ENCODE measurements at regions not wholly inside any gene's neighbourhood (a gene's known extent, or its start where the extent isn't known, plus 50 kb on each side); places are given as distances from the start of the nearest gene placed in this dataset.

DNA sequence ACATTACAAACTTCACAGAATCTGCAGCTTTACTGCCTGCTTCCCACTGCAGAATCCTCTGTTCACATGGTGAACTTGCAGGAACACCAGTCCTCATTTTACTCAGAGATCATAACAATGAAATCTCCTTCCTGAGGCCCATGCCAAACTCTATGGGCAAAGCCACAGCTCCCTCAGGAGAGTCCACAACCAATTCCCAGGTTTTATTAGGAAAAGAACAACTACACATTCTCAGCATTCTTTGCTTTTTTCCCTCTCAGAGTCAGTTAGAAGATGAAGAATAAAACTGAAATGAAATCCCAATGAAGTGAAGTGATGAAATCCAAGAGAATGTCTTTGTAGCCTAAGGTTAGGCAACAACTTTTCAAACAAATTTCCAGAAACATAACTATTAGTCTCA, 233.7 kb downstream of the DSEL start:
- no peak overlapping the region for H3K4me3 ChIP-seq
- ATAC-seq: no peak

DNA sequence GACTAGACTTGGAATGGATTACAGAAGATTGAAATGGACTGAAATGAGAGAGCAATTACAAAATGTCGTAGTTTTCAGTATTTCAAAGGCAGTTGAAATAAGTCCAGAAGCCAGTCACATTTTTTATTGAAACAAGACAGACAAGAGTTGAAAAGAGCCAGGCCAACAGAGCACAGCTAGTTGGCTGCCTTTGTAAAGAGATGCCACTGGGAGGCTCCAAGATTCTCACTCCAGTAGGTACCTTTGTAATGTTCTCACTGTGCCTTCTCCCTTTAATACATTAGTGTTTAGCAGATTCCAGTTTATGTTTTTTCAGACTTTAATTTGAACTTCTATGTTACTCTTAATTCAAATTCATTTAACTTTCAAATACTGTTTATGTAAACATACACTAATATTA, 234.8 kb downstream of the DSEL start:
- no peak for DNase-seq
- Histone ChIP-seq H3K4me1 (no peaks in the 10 kb centered on the region), H3K9me3 (no peaks in the 10 kb centered on the region), H3K27ac (no peak overlapping the region), H3K27me3 (ENCODE audit: insufficient read depth in 3 of 3, low read length in 2 of 3) (no peaks in the 10 kb centered on the region), H3K36me3 (ENCODE audit: insufficient read depth in 1 of 2, low read depth in 1 of 2) (no peaks in the 10 kb centered on the region), H3K4me3 (no peak overlapping the region)
- TF ChIP-seq, protein P1, sequence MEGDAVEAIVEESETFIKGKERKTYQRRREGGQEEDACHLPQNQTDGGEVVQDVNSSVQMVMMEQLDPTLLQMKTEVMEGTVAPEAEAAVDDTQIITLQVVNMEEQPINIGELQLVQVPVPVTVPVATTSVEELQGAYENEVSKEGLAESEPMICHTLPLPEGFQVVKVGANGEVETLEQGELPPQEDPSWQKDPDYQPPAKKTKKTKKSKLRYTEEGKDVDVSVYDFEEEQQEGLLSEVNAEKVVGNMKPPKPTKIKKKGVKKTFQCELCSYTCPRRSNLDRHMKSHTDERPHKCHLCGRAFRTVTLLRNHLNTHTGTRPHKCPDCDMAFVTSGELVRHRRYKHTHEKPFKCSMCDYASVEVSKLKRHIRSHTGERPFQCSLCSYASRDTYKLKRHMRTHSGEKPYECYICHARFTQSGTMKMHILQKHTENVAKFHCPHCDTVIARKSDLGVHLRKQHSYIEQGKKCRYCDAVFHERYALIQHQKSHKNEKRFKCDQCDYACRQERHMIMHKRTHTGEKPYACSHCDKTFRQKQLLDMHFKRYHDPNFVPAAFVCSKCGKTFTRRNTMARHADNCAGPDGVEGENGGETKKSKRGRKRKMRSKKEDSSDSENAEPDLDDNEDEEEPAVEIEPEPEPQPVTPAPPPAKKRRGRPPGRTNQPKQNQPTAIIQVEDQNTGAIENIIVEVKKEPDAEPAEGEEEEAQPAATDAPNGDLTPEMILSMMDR (IDR thresholded peaks at IDR 0.05): no peak
- no peak for ATAC-seq
- intact Hi-C loops (cut with DNase I): no loop called here
- WGBS, 3 donors: 80 to 87% (median 86%) methylated on average over 1 of the region's 1 CpG

More for the DNA sequence above, 233.7 kb downstream of the DSEL start:
- DNase-seq: no peak
- Histone ChIP-seq H3K27ac (no peak overlapping the region), H3K4me1 (no peaks in the 10 kb centered on the region), H3K9me3 (no peaks in the 10 kb centered on the region), H3K27me3 (ENCODE audit: insufficient read depth in 3 of 3, low read length in 2 of 3) (no peaks in the 10 kb centered on the region), H3K36me3 (ENCODE audit: insufficient read depth in 1 of 2, low read depth in 1 of 2) (no peaks in the 10 kb centered on the region)
- intact Hi-C loops (cut with DNase I): no loop called here
- TF ChIP-seq, protein P1 (IDR thresholded peaks at IDR 0.05): no peak

DNA sequence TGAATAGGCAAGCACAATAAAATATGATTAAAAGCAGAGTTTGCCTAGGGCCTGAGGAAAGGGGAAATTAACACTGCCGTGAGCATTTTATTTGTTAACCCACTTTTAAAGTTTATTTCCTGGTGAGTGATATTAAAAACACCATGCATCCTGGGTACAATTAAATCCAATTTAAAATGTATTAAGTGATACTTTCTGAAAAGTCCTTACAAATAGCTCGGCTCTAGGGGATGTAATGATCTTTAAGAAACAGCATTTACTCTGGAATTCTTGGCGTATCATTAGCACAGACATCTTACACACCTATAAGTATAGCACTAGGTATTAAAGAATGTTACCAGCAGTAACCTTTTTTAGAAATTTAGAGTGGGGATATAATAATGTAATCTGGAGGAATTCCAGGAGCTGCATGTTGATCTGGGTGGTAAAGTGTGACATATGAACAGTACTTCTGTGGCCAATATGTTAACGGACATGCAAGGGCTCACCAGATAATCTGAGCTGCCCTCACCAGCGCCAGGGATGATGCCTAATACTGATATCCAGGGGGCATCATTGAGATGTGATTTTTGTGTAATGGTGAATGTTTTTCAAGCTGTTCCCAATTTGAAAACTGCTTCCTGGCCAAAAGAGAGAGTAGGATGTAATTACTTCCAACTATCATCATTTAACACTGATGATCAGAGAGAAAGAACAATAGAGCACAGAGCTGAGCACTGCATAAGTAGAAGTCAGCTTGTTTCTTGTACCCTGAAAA, 235.9 kb downstream of the DSEL start:
- intact Hi-C loops (cut with DNase I): no loop called here
- DNase-seq (no peak), ATAC-seq (no peak)
- Histone ChIP-seq H3K27me3 (ENCODE audit: insufficient read depth in 3 of 3, low read length in 2 of 3) (no peaks in the 10 kb centered on the region), H3K4me3 (no peak overlapping the region), H3K27ac (no peak overlapping the region), H3K36me3 (ENCODE audit: insufficient read depth in 1 of 2, low read depth in 1 of 2) (no peaks in the 10 kb centered on the region), H3K9me3 (no peaks in the 10 kb centered on the region), H3K4me1 (no peaks in the 10 kb centered on the region)
- TF ChIP-seq, protein P1 (IDR thresholded peaks at IDR 0.05): no peak
- whole genome bisulfite sequencing, 3 donors: 69 to 73% (median 73%) methylated on average over 5 of the region's 5 CpGs

DNA sequence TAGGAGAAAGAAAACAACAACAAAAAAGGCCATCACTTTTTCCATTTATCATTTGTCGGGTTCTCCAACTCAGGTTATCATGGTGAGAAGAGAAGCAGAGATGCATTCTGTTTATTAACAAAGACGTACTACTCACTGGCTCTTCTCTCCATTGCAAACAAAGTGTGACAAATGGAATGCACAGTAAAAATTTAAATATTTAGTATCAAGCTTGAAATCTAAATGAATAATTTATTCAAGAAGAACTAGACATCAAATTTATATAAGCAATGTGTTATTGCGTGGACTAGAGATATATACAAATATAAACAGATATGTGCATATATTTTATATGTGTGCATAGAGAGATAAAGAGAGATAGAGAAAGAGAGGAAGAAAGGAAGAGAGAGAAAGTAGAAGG, 236.5 kb downstream of the DSEL start:
- ATAC-seq (no peak), DNase-seq (no peak)
- Histone ChIP-seq H3K4me3 (no peak overlapping the region), H3K4me1 (no peaks in the 10 kb centered on the region), H3K36me3 (ENCODE audit: insufficient read depth in 1 of 2, low read depth in 1 of 2) (no peaks in the 10 kb centered on the region), H3K27me3 (ENCODE audit: insufficient read depth in 3 of 3, low read length in 2 of 3) (no peaks in the 10 kb centered on the region), H3K27ac (no peak overlapping the region), H3K9me3 (no peaks in the 10 kb centered on the region)
- 74 to 90% (median 88%) methylated on average over 3 of the region's 3 CpGs for whole genome bisulfite sequencing, 3 donors
- TF ChIP-seq, protein P1 (IDR thresholded peaks at IDR 0.05): no peak
- intact Hi-C loops (cut with DNase I): no loop called here

DNA sequence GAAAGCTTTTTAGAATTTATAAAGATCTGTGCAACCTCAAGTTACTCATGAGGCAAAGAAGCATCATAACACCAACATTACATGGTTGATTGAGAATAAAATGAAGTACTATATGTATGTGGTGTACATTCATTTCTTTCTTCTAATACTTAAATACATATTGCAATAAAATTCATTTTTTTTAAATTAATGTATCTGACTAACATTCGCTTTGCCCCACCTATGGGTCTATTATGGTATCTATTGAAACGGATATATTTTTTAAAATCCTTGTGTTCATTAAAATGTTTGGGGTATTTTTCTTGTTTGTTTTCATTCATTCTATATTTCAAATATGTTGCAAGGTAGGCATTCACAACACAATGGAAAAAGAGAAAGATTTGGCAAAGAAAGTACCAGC, 237.5 kb downstream of the DSEL start:
- Histone ChIP-seq H3K36me3 (ENCODE audit: insufficient read depth in 1 of 2, low read depth in 1 of 2) (no peaks in the 10 kb centered on the region), H3K9me3 (no peaks in the 10 kb centered on the region), H3K4me3 (no peak overlapping the region), H3K27ac (no peak overlapping the region), H3K27me3 (ENCODE audit: insufficient read depth in 3 of 3, low read length in 2 of 3) (no peaks in the 10 kb centered on the region), H3K4me1 (no peaks in the 10 kb centered on the region)
- ATAC-seq: no peak
- no peak for DNase-seq
- intact Hi-C loops (cut with DNase I): no loop called here
- 90 to 95% (median 91%) methylated on average over 2 of the region's 2 CpGs for WGBS, 3 donors
- TF ChIP-seq, protein P1 (IDR thresholded peaks at IDR 0.05): no peak
